ENCODE measurements at regions not wholly inside any gene's neighbourhood (a gene's known extent, or its start where the extent isn't known, plus 50 kb on each side); places are given as distances from the start of the nearest gene placed in this dataset.

- Histone ChIP-seq H3K9me3 (ENCODE audit: low read length) (no peaks in the 10 kb centered on the region), H4K20me1 (ENCODE audit: insufficient read depth, low read depth, low read length) (no peaks in the 10 kb centered on the region), H2AFZ (ENCODE audit: low read length) (no peak overlapping the region), H3K4me2 (ENCODE audit: low read depth, low read length, poor library complexity, severe bottlenecking) (no peak overlapping the region), H3K9me2 (replicated peaks; ENCODE audit: insufficient read depth, low read length) (no peaks in the 10 kb centered on the region), H3K27ac (ENCODE audit: low read length) (no peak overlapping the region), H3K36me3 (ENCODE audit: insufficient read depth, low read length) (no peaks in the 10 kb centered on the region), H3K4me3 (ENCODE audit: low read length) (no peak overlapping the region), H3K9ac (ENCODE audit: low read length) (no peak overlapping the region), H3K4me1 (ENCODE audit: low read length) (peaks cover 3% of the 10 kb centered on the region; the same call in 1 of the 2 replicates), H3K79me2 (ENCODE audit: low read length) (no peaks in the 10 kb centered on the region), H3K27me3 (ENCODE audit: low read length) (no peaks in the 10 kb centered on the region)
- no peak for DNase-seq
Measured at GRCh38 chr6:140987364-140988155, 1145.2 kb upstream of the GJE1 start.

GRCh38 chr6:140985679-140986275, 1146.9 kb upstream of the GJE1 start:
- Histone ChIP-seq H3K9me3 (ENCODE audit: low read length) (no peaks in the 10 kb centered on the region), H3K4me2 (ENCODE audit: low read depth, low read length, poor library complexity, severe bottlenecking) (no peak overlapping the region), H3K79me2 (ENCODE audit: low read length) (no peaks in the 10 kb centered on the region), H3K9ac (ENCODE audit: low read length) (no peak overlapping the region), H4K20me1 (ENCODE audit: insufficient read depth, low read depth, low read length) (no peaks in the 10 kb centered on the region), H3K27me3 (ENCODE audit: low read length) (no peaks in the 10 kb centered on the region), H3K4me1 (ENCODE audit: low read length) (peaks cover 3% of the 10 kb centered on the region; the same call in 1 of the 2 replicates), H3K9me2 (replicated peaks; ENCODE audit: insufficient read depth, low read length) (no peaks in the 10 kb centered on the region), H3K27ac (ENCODE audit: low read length) (no peak overlapping the region), H3K4me3 (ENCODE audit: low read length) (no peak overlapping the region), H2AFZ (ENCODE audit: low read length) (no peak overlapping the region), H3K36me3 (ENCODE audit: insufficient read depth, low read length) (no peaks in the 10 kb centered on the region)
- DNase-seq = no peak

GRCh38 chr6:140980265-140980887, 1152.3 kb upstream of the GJE1 start:
- no peaks in the 10 kb centered on the region for H3K79me2 ChIP-seq (ENCODE audit: low read length)
- H3K27me3 ChIP-seq (ENCODE audit: low read length) = no peaks in the 10 kb centered on the region; the same call in 1 of the 2 replicates
- no peak for DNase-seq
- H3K9me2 ChIP-seq (replicated peaks; ENCODE audit: insufficient read depth, low read length) = no peaks in the 10 kb centered on the region
- H3K9ac ChIP-seq (ENCODE audit: low read length) = no peak overlapping the region
- H3K36me3 ChIP-seq (ENCODE audit: insufficient read depth, low read length) = no peaks in the 10 kb centered on the region
- H3K4me1 ChIP-seq (ENCODE audit: low read length) = peaks cover 1% of the 10 kb centered on the region; the same call in 1 of the 2 replicates
- H3K27ac ChIP-seq (ENCODE audit: low read length) = no peak overlapping the region
- no peak overlapping the region for H3K4me3 ChIP-seq (ENCODE audit: low read length)
- H3K9me3 ChIP-seq (ENCODE audit: low read length) = no peaks in the 10 kb centered on the region
- H3K4me2 ChIP-seq (ENCODE audit: low read depth, low read length, poor library complexity, severe bottlenecking) = no peak overlapping the region
- no peak overlapping the region for H2AFZ ChIP-seq (ENCODE audit: low read length)
- H4K20me1 ChIP-seq (ENCODE audit: insufficient read depth, low read depth, low read length) = no peaks in the 10 kb centered on the region

- Histone ChIP-seq H3K9me3 (ENCODE audit: low read length) (no peaks in the 10 kb centered on the region), H4K20me1 (ENCODE audit: insufficient read depth, low read depth, low read length) (no peaks in the 10 kb centered on the region), H3K79me2 (ENCODE audit: low read length) (no peaks in the 10 kb centered on the region), H3K4me2 (ENCODE audit: low read depth, low read length, poor library complexity, severe bottlenecking) (no peak overlapping the region), H3K4me3 (ENCODE audit: low read length) (no peak overlapping the region), H3K4me1 (ENCODE audit: low read length) (no peaks in the 10 kb centered on the region), H2AFZ (ENCODE audit: low read length) (no peak overlapping the region), H3K27me3 (ENCODE audit: low read length) (no peaks in the 10 kb centered on the region; the same call in 1 of the 2 replicates), H3K27ac (ENCODE audit: low read length) (no peak overlapping the region), H3K9ac (ENCODE audit: low read length) (no peak overlapping the region), H3K36me3 (ENCODE audit: insufficient read depth, low read length) (no peaks in the 10 kb centered on the region), H3K9me2 (replicated peaks; ENCODE audit: insufficient read depth, low read length) (no peaks in the 10 kb centered on the region)
- no peak for DNase-seq
Measured at GRCh38 chr6:140979642-140980091, 1153.1 kb upstream of the GJE1 start.

GRCh38 chr6:140977403-140977802, 1155.3 kb upstream of the GJE1 start:
- Histone ChIP-seq H3K36me3 (ENCODE audit: insufficient read depth, low read length) (no peaks in the 10 kb centered on the region), H3K27me3 (ENCODE audit: low read length) (no peaks in the 10 kb centered on the region; the same call in 1 of the 2 replicates), H3K4me1 (ENCODE audit: low read length) (no peaks in the 10 kb centered on the region), H3K79me2 (ENCODE audit: low read length) (no peaks in the 10 kb centered on the region), H3K4me2 (ENCODE audit: low read depth, low read length, poor library complexity, severe bottlenecking) (no peak overlapping the region), H3K9me3 (ENCODE audit: low read length) (no peaks in the 10 kb centered on the region), H4K20me1 (ENCODE audit: insufficient read depth, low read depth, low read length) (no peaks in the 10 kb centered on the region), H3K27ac (ENCODE audit: low read length) (no peak overlapping the region), H3K9me2 (replicated peaks; ENCODE audit: insufficient read depth, low read length) (no peaks in the 10 kb centered on the region), H3K4me3 (ENCODE audit: low read length) (no peak overlapping the region), H2AFZ (ENCODE audit: low read length) (no peak overlapping the region), H3K9ac (ENCODE audit: low read length) (no peak overlapping the region)
- DNase-seq = no peak

GRCh38 chr6:140976806-140977205, 1155.9 kb upstream of the GJE1 start:
- Histone ChIP-seq H3K27me3 (ENCODE audit: low read length) (no peaks in the 10 kb centered on the region; the same call in 1 of the 2 replicates), H2AFZ (ENCODE audit: low read length) (no peak overlapping the region), H3K9me2 (replicated peaks; ENCODE audit: insufficient read depth, low read length) (no peaks in the 10 kb centered on the region), H3K27ac (ENCODE audit: low read length) (no peak overlapping the region), H3K4me2 (ENCODE audit: low read depth, low read length, poor library complexity, severe bottlenecking) (no peak overlapping the region), H3K4me3 (ENCODE audit: low read length) (no peak overlapping the region), H4K20me1 (ENCODE audit: insufficient read depth, low read depth, low read length) (no peaks in the 10 kb centered on the region), H3K36me3 (ENCODE audit: insufficient read depth, low read length) (no peaks in the 10 kb centered on the region), H3K9me3 (ENCODE audit: low read length) (no peaks in the 10 kb centered on the region), H3K79me2 (ENCODE audit: low read length) (no peaks in the 10 kb centered on the region), H3K4me1 (ENCODE audit: low read length) (no peaks in the 10 kb centered on the region), H3K9ac (ENCODE audit: low read length) (no peak overlapping the region)
- DNase-seq = no peak

- H3K4me3 ChIP-seq (ENCODE audit: low read length) = no peak overlapping the region
- no peak overlapping the region for H2AFZ ChIP-seq (ENCODE audit: low read length)
- H3K79me2 ChIP-seq (ENCODE audit: low read length) = no peaks in the 10 kb centered on the region
- H4K20me1 ChIP-seq (ENCODE audit: insufficient read depth, low read depth, low read length) = no peaks in the 10 kb centered on the region
- H3K27me3 ChIP-seq (ENCODE audit: low read length) = no peaks in the 10 kb centered on the region
- no peak for DNase-seq
- no peaks in the 10 kb centered on the region for H3K4me1 ChIP-seq (ENCODE audit: low read length)
- H3K4me2 ChIP-seq (ENCODE audit: low read depth, low read length, poor library complexity, severe bottlenecking) = no peak overlapping the region
- no peaks in the 10 kb centered on the region; the same call in 1 of the 2 replicates for H3K9me3 ChIP-seq (ENCODE audit: low read length)
- H3K9ac ChIP-seq (ENCODE audit: low read length) = no peak overlapping the region
- H3K9me2 ChIP-seq (replicated peaks; ENCODE audit: insufficient read depth, low read length) = no peaks in the 10 kb centered on the region
- no peak overlapping the region for H3K27ac ChIP-seq (ENCODE audit: low read length)
- H3K36me3 ChIP-seq (ENCODE audit: insufficient read depth, low read length) = no peaks in the 10 kb centered on the region
Measured at GRCh38 chr6:140970485-140970884, 1162.2 kb upstream of the GJE1 start.

- H3K4me1 ChIP-seq (ENCODE audit: low read length) = no peaks in the 10 kb centered on the region
- no peak overlapping the region for H3K27ac ChIP-seq (ENCODE audit: low read length)
- no peak overlapping the region for H3K4me3 ChIP-seq (ENCODE audit: low read length)
- no peak overlapping the region for H3K9ac ChIP-seq (ENCODE audit: low read length)
- H3K36me3 ChIP-seq (ENCODE audit: insufficient read depth, low read length) = no peaks in the 10 kb centered on the region
- H3K79me2 ChIP-seq (ENCODE audit: low read length) = no peaks in the 10 kb centered on the region
- H3K4me2 ChIP-seq (ENCODE audit: low read depth, low read length, poor library complexity, severe bottlenecking) = no peak overlapping the region
- no peaks in the 10 kb centered on the region for H3K9me2 ChIP-seq (replicated peaks; ENCODE audit: insufficient read depth, low read length)
- no peaks in the 10 kb centered on the region for H3K27me3 ChIP-seq (ENCODE audit: low read length)
- H3K9me3 ChIP-seq (ENCODE audit: low read length) = no peaks in the 10 kb centered on the region; the same call in 1 of the 2 replicates
- no peak for DNase-seq
- H2AFZ ChIP-seq (ENCODE audit: low read length) = no peak overlapping the region
- no peaks in the 10 kb centered on the region for H4K20me1 ChIP-seq (ENCODE audit: insufficient read depth, low read depth, low read length)
Measured at GRCh38 chr6:140968062-140968461, 1164.7 kb upstream of the GJE1 start.

All from Karpas-422 (cell line).